ENCODE measurements at regions not wholly inside any gene's neighbourhood (a gene's known extent, or its start where the extent isn't known, plus 50 kb on each side); places are given as distances from the start of the nearest gene placed in this dataset.

DNA sequence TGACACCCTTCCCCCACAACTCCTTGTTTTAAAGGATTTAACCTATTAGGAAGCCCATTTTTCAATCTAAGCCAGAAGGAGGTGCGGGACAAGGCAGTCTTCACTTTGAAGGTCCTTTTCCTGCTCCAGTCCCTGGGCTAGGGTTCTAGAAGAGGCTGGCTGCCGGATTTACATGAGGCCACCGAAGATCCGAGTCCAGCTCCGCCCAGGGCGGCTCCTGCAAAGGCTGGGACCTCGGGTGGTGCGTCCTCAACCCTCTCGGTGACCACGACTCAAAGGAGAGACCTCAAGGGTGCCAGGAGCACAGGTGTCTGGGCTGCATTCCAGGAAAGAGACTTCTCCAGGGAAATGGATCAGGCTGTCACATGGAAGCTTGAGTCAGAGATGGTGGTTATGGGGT is 471.6 kb downstream of the PCDH19 start:
- no peaks in the 10 kb centered on the region for H3K4me1 ChIP-seq
- H3K4me3 ChIP-seq, result no peak overlapping the region
- ATAC-seq (no peak), FAIRE-seq (no peak), DNase-seq (ENCODE audit: low read depth in 1 of 2, low spot score in 1 of 2) (no peak)
- H3K4me2 ChIP-seq, result no peak overlapping the region
- TF ChIP-seq, protein P1, sequence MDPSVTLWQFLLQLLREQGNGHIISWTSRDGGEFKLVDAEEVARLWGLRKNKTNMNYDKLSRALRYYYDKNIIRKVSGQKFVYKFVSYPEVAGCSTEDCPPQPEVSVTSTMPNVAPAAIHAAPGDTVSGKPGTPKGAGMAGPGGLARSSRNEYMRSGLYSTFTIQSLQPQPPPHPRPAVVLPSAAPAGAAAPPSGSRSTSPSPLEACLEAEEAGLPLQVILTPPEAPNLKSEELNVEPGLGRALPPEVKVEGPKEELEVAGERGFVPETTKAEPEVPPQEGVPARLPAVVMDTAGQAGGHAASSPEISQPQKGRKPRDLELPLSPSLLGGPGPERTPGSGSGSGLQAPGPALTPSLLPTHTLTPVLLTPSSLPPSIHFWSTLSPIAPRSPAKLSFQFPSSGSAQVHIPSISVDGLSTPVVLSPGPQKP (IDR thresholded peaks at IDR 0.05; ENCODE audit: low read depth, low read length), result no peak
- TF ChIP-seq ATOH8 (CRISPR knock-in tag; IDR thresholded peaks at IDR 0.05; ENCODE audit: low read depth) (no peak), ZNF302 (CRISPR knock-in tag; IDR thresholded peaks at IDR 0.05) (no peak), CTCF (IDR thresholded peaks at IDR 0.05) (no peak), NFE2L2 (conservative IDR thresholded peaks at IDR 0.05; ENCODE audit: low read length) (no peak), HOXA7 (CRISPR knock-in tag; IDR thresholded peaks at IDR 0.05) (no peak), ZFP36 (IDR thresholded peaks at IDR 0.05; ENCODE audit: borderline replicate concordance, partially characterized antibody) (no peak), EP300 (IDR thresholded peaks at IDR 0.05) (no peak), SREBF2 (IDR thresholded peaks at IDR 0.05) (no peak), CBX8 (IDR thresholded peaks at IDR 0.05) (no peak), RNF2 (IDR thresholded peaks at IDR 0.05; ENCODE audit: borderline replicate concordance, low read depth) (no peak), PHF8 (IDR thresholded peaks at IDR 0.05; ENCODE audit: borderline replicate concordance, low read depth) (no peak), SMC3 (IDR thresholded peaks at IDR 0.05) (no peak), CBX2 (IDR thresholded peaks at IDR 0.05; ENCODE audit: borderline replicate concordance, low read depth) (no peak)
- TF ChIP-seq, protein P2, sequence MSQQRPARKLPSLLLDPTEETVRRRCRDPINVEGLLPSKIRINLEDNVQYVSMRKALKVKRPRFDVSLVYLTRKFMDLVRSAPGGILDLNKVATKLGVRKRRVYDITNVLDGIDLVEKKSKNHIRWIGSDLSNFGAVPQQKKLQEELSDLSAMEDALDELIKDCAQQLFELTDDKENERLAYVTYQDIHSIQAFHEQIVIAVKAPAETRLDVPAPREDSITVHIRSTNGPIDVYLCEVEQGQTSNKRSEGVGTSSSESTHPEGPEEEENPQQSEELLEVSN (IDR thresholded peaks at IDR 0.05; ENCODE audit: borderline replicate concordance, low read depth), result no peak
- TF ChIP-seq, protein P3, sequence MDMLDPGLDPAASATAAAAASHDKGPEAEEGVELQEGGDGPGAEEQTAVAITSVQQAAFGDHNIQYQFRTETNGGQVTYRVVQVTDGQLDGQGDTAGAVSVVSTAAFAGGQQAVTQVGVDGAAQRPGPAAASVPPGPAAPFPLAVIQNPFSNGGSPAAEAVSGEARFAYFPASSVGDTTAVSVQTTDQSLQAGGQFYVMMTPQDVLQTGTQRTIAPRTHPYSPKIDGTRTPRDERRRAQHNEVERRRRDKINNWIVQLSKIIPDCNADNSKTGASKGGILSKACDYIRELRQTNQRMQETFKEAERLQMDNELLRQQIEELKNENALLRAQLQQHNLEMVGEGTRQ (IDR thresholded peaks at IDR 0.05), result no peak
- CTCF ChIA-PET, result no interaction called here
- WGBS (ENCODE audit: missing lambda C conversion rate), result 14% methylated on average over 1 of the region's 10 CpGs
- POLR2A ChIA-PET, result no interaction called here
- H3K27ac ChIP-seq, result no peak overlapping the region
- H3K9me3 ChIP-seq, result no peaks in the 10 kb centered on the region

GRCh38 chrX:99933865-99934264 is 476.2 kb downstream of the PCDH19 start:
- no peak overlapping the region for H3K27ac ChIP-seq
- no peaks in the 10 kb centered on the region for H3K4me1 ChIP-seq
- FAIRE-seq (peak; percentile 49), DNase-seq (ENCODE audit: low read depth in 1 of 2, low spot score in 1 of 2) (no peak), ATAC-seq (no peak)
- CTCF ChIA-PET, result no interaction called here
- TF ChIP-seq, protein P4, sequence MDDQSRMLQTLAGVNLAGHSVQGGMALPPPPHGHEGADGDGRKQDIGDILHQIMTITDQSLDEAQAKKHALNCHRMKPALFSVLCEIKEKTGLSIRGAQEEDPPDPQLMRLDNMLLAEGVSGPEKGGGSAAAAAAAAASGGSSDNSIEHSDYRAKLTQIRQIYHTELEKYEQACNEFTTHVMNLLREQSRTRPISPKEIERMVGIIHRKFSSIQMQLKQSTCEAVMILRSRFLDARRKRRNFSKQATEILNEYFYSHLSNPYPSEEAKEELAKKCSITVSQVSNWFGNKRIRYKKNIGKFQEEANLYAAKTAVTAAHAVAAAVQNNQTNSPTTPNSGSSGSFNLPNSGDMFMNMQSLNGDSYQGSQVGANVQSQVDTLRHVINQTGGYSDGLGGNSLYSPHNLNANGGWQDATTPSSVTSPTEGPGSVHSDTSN (IDR thresholded peaks at IDR 0.05), result no peak
- no peak for TF ChIP-seq HOXA7 (CRISPR knock-in tag; IDR thresholded peaks at IDR 0.05)
- no peak for TF ChIP-seq TP53 (CRISPR knock-in tag; IDR thresholded peaks at IDR 0.05)
- TF ChIP-seq MAZ (IDR thresholded peaks at IDR 0.05; ENCODE audit: borderline replicate concordance, low read depth, low read length), result no peak
- TF ChIP-seq POLR2AphosphoS2 (conservative IDR thresholded peaks at IDR 0.05; ENCODE audit: low read length), result no peak
- no peak for TF ChIP-seq MYC (IDR thresholded peaks at IDR 0.05; ENCODE audit: borderline replicate concordance, low read length)
- no peak for TF ChIP-seq EP300 (IDR thresholded peaks at IDR 0.05)
- TF ChIP-seq, protein P3 (IDR thresholded peaks at IDR 0.05), result no peak
- TF ChIP-seq KDM5A (IDR thresholded peaks at IDR 0.05), result no peak
- TF ChIP-seq, protein P1 (IDR thresholded peaks at IDR 0.05; ENCODE audit: low read depth, low read length), result no peak
- TF ChIP-seq FOSB (CRISPR knock-in tag; IDR thresholded peaks at IDR 0.05), result no peak
- TF ChIP-seq, protein P2 (IDR thresholded peaks at IDR 0.05; ENCODE audit: borderline replicate concordance, low read depth), result no peak
- no peak for TF ChIP-seq ZNF302 (CRISPR knock-in tag; IDR thresholded peaks at IDR 0.05)
- no peak for TF ChIP-seq NR3C1 (IDR thresholded peaks at IDR 0.05)
- TF ChIP-seq SMC3 (IDR thresholded peaks at IDR 0.05), result no peak
- H3K4me2 ChIP-seq, result no peak overlapping the region
- WGBS (ENCODE audit: missing lambda C conversion rate), result 0% methylated on average over 1 of the region's 1 CpG
- H3K9me3 ChIP-seq, result no peaks in the 10 kb centered on the region
- H3K4me3 ChIP-seq, result no peak overlapping the region
- POLR2A ChIA-PET, result no interaction called here

All from A549 (cell line).